GM23338 (cell line): ENCODE measurements at regions not wholly inside any gene's neighbourhood (a gene's known extent, or its start where the extent isn't known, plus 50 kb on each side); places are given as distances from the start of the nearest gene placed in this dataset.

Source experiments
- ATAC-seq: fragments of 200-7000 bp; cut with Tn5 transposase; 3 replicates; pipeline ENCODE4 v1.9.1; 2020
- DNase-seq: peaks from one replicate; pipeline ENCODE4 v3.0.0-alpha.2; 2015; ENCODE audit warnings: low spot score
- H2AFZ ChIP-seq: fragments of 200-600 bp; sonication (generic); 2 replicates; pipeline ENCODE4 v1.8.0; 2016; ENCODE audit warnings: antibody characterized with exemption, mild to moderate bottlenecking, moderate library complexity
- H3F3A ChIP-seq: fragments of 200-600 bp; sonication (generic); replicated peaks from 2 replicates; pipeline ENCODE4 v1.8.0; 2017; ENCODE audit warnings: antibody characterized with exemption, mixed run types, low read depth
- H3K27ac ChIP-seq: fragments of 200-600 bp; sonication (generic); 2 replicates; pipeline ENCODE4 v1.6.1; 2016; ENCODE audit warnings: low read depth
- H3K27me3 ChIP-seq: fragments of 200-600 bp; sonication (generic); 2 replicates; pipeline ENCODE4 v1.8.0; 2016; ENCODE audit warnings: mild to moderate bottlenecking, mixed run types, moderate library complexity; ENCODE audit not compliant: insufficient read depth
- H3K36me3 ChIP-seq: fragments of 200-600 bp; sonication (generic); 2 replicates; pipeline ENCODE4 v1.8.0; 2016; ENCODE audit warnings: mild to moderate bottlenecking; ENCODE audit not compliant: insufficient read depth
- H3K4me1 ChIP-seq: fragments of 200-600 bp; sonication (generic); 2 replicates; pipeline ENCODE4 v1.8.0; 2016; ENCODE audit warnings: mild to moderate bottlenecking, moderate library complexity; ENCODE audit not compliant: insufficient read depth
- H3K4me2 ChIP-seq: fragments of 200-600 bp; sonication (generic); 2 replicates; pipeline ENCODE4 v1.7.1; 2017; ENCODE audit warnings: mixed run types
- H3K4me3 ChIP-seq: fragments of 200-600 bp; sonication (generic); 2 replicates; pipeline ENCODE4 v1.6.1; 2016; ENCODE audit warnings: mixed run types
- H3K79me2 ChIP-seq: fragments of 200-600 bp; sonication (generic); replicated peaks from 2 replicates; pipeline ENCODE4 v1.8.0; 2017; ENCODE audit warnings: mild to moderate bottlenecking; ENCODE audit not compliant: insufficient read depth
- H3K9me2 ChIP-seq: fragments of 200-600 bp; sonication (generic); 2 replicates; pipeline ENCODE4 v1.8.0; 2017; ENCODE audit not compliant: insufficient read depth
- H4K20me1 ChIP-seq: fragments of 200-600 bp; sonication (generic); replicated peaks from 2 replicates; pipeline ENCODE4 v1.8.0; 2017; ENCODE audit warnings: mild to moderate bottlenecking; ENCODE audit not compliant: insufficient read depth
- H3K27ac Mint-ChIP-seq: 2 replicates; pipeline ENCODE4 v1.8.0; 2020; ENCODE audit warnings: inconsistent platforms, mild to moderate bottlenecking, moderate library complexity, mixed read lengths
- H3K27me3 Mint-ChIP-seq: 3 replicates; pipeline ENCODE4 v1.8.0; 2022; ENCODE audit warnings: low read depth, mild to moderate bottlenecking, moderate library complexity, mixed read lengths, inconsistent platforms; ENCODE audit not compliant: insufficient read depth, poor library complexity
- H3K36me3 Mint-ChIP-seq: 3 replicates; pipeline ENCODE4 v1.8.0; 2021; ENCODE audit warnings: low read depth, mild to moderate bottlenecking, inconsistent platforms, moderate library complexity, mixed read lengths
- H3K4me1 Mint-ChIP-seq: 3 replicates; pipeline ENCODE4 v1.8.0; 2020; ENCODE audit warnings: mild to moderate bottlenecking, inconsistent platforms, mixed read lengths
- H3K4me3 Mint-ChIP-seq: 3 replicates; pipeline ENCODE4 v1.8.0; 2021; ENCODE audit warnings: moderate library complexity, mild to moderate bottlenecking, inconsistent platforms, mixed read lengths
- H3K9me3 Mint-ChIP-seq: 3 replicates; pipeline ENCODE4 v1.8.0; 2020; ENCODE audit warnings: moderate library complexity, mild to moderate bottlenecking, inconsistent platforms, mixed read lengths
- CREB1 ChIP-seq: fragments of 250-450 bp; sonication (Bioruptor Pico); IDR thresholded peaks from 2 replicates; pipeline ENCODE4 v1.5.0; 2020; ENCODE audit warnings: low read depth, mild to moderate bottlenecking, moderate library complexity
- EZH2 ChIP-seq: fragments of 200-600 bp; sonication (generic); IDR thresholded peaks from one replicate; pipeline ENCODE4 v1.8.0; 2017; ENCODE audit warnings: antibody characterized with exemption, mild to moderate bottlenecking, low read depth; ENCODE audit not compliant: unreplicated experiment
- EZH2phosphoT487 ChIP-seq: fragments of 200-600 bp; sonication (generic); IDR thresholded peaks from one replicate; pipeline ENCODE4 v1.8.1; 2018; ENCODE audit warnings: antibody characterized with exemption; ENCODE audit not compliant: unreplicated experiment
- JUNB ChIP-seq: IDR thresholded peaks from one replicate; pipeline ENCODE4 v1.6.1; 2016; ENCODE audit warnings: antibody characterized with exemption; ENCODE audit not compliant: unreplicated experiment
- NANOG ChIP-seq: IDR thresholded peaks from 2 replicates; pipeline ENCODE4 v1.6.1; 2016; ENCODE audit warnings: antibody characterized with exemption, borderline replicate concordance
- POLR2AphosphoS5 ChIP-seq: IDR thresholded peaks from 2 replicates; pipeline ENCODE4 v1.6.1; 2016; ENCODE audit warnings: antibody characterized with exemption, low read depth
- STAT1 ChIP-seq: IDR thresholded peaks from one replicate; pipeline ENCODE4 v1.6.1; 2016; ENCODE audit warnings: antibody characterized with exemption; ENCODE audit not compliant: unreplicated experiment
- ZNF114 ChIP-seq: fragments of 250-450 bp; sonication (Bioruptor Pico); IDR thresholded peaks from 2 replicates; pipeline ENCODE4 v1.5.0; 2020; ENCODE audit warnings: mild to moderate bottlenecking, moderate library complexity
- ZNF331 ChIP-seq: fragments of 250-450 bp; sonication (Bioruptor Pico); IDR thresholded peaks from 2 replicates; pipeline ENCODE4 v1.5.0; 2020; ENCODE audit warnings: low read depth, mild to moderate bottlenecking, moderate library complexity
- TF ChIP-seq, protein P1 (sequence below), 2 experiments: fragments of 200-600 bp in 1 of 2; sonication (generic) in 1 of 2; conservative IDR thresholded peaks; 2 replicates each; pipeline versions ENCODE4 v1.5.1 to v1.6.1; 2016 to 2017; ENCODE audit warnings: antibody characterized with exemption in 2 of 2, low read depth in 2 of 2, mild to moderate bottlenecking in 2 of 2, moderate library complexity in 1 of 2
- TF ChIP-seq, protein P2 (sequence below): fragments of 250-450 bp; sonication (Bioruptor Pico); IDR thresholded peaks from 2 replicates; pipeline ENCODE4 v1.5.0; 2020; ENCODE audit warnings: mild to moderate bottlenecking, moderate library complexity
- TF ChIP-seq, protein P3 (sequence below): IDR thresholded peaks from one replicate; pipeline ENCODE4 v1.6.1; 2018; ENCODE audit warnings: antibody characterized with exemption; ENCODE audit not compliant: unreplicated experiment
- TF ChIP-seq, protein P4 (sequence below): IDR thresholded peaks from 2 replicates; pipeline ENCODE4 v1.6.1; 2016; ENCODE audit warnings: antibody characterized with exemption

DNA sequence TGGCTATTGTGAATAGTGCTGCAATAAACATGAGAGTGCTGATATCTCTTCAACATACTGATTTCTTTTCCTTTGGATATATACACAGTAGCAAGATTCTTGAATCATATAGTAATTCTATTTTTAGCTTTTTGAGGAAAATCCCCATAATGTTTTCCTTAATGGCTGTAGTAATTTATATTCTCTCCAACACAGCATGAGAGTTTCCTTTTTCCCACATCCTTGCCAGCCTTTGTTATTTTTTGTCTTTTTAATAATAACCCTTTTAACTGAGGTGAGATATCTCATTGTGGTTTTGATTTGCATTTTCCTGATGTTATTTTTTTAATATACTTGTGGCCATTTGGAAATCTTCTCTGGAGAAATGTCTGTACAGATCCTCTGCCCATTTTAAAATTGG lies 132.6 kb downstream of the PRL start:
- peaks cover 68% of the 10 kb centered on the region for H3K36me3 Mint-ChIP-seq
- peaks cover 11% of the 10 kb centered on the region for H3K79me2 ChIP-seq
- ATAC-seq (no peak), DNase-seq (no peak)
- H4K20me1 ChIP-seq: no peaks in the 10 kb centered on the region
- H3K27me3 Mint-ChIP-seq: no peaks in the 10 kb centered on the region
- H3F3A ChIP-seq: no peaks in the 10 kb centered on the region
- no peaks in the 10 kb centered on the region for H3K27me3 ChIP-seq
- H3K36me3 ChIP-seq: 0 out of 2 replicates have a peak, but pooled peaks cover 7% of the 10 kb centered on the region
- H3K9me2 ChIP-seq: no peaks in the 10 kb centered on the region
- no peak overlapping the region for H3K4me3 Mint-ChIP-seq
- H3K4me1 ChIP-seq: no peaks in the 10 kb centered on the region
- no peak overlapping the region for H3K27ac ChIP-seq
- no peak overlapping the region for H3K4me3 ChIP-seq
- H3K27ac Mint-ChIP-seq: no peak overlapping the region
- H3K9me3 Mint-ChIP-seq: peaks cover 58% of the 10 kb centered on the region
- no peak overlapping the region for H3K4me2 ChIP-seq
- H2AFZ ChIP-seq: no peak overlapping the region
- H3K4me1 Mint-ChIP-seq: no peaks in the 10 kb centered on the region
- TF ChIP-seq CREB1 (CRISPR knock-in tag) (no peak), POLR2AphosphoS5 (no peak), ZNF114 (CRISPR knock-in tag) (no peak), EZH2 (no peak), NANOG (no peak), JUNB (no peak), ZNF331 (no peak), EZH2phosphoT487 (no peak), STAT1 (no peak)
- TF ChIP-seq, protein P1, sequence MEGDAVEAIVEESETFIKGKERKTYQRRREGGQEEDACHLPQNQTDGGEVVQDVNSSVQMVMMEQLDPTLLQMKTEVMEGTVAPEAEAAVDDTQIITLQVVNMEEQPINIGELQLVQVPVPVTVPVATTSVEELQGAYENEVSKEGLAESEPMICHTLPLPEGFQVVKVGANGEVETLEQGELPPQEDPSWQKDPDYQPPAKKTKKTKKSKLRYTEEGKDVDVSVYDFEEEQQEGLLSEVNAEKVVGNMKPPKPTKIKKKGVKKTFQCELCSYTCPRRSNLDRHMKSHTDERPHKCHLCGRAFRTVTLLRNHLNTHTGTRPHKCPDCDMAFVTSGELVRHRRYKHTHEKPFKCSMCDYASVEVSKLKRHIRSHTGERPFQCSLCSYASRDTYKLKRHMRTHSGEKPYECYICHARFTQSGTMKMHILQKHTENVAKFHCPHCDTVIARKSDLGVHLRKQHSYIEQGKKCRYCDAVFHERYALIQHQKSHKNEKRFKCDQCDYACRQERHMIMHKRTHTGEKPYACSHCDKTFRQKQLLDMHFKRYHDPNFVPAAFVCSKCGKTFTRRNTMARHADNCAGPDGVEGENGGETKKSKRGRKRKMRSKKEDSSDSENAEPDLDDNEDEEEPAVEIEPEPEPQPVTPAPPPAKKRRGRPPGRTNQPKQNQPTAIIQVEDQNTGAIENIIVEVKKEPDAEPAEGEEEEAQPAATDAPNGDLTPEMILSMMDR (conservative IDR thresholded peaks at IDR 0.05; ENCODE audit: low read depth in 2 of 2): no peak
- TF ChIP-seq, protein P2, sequence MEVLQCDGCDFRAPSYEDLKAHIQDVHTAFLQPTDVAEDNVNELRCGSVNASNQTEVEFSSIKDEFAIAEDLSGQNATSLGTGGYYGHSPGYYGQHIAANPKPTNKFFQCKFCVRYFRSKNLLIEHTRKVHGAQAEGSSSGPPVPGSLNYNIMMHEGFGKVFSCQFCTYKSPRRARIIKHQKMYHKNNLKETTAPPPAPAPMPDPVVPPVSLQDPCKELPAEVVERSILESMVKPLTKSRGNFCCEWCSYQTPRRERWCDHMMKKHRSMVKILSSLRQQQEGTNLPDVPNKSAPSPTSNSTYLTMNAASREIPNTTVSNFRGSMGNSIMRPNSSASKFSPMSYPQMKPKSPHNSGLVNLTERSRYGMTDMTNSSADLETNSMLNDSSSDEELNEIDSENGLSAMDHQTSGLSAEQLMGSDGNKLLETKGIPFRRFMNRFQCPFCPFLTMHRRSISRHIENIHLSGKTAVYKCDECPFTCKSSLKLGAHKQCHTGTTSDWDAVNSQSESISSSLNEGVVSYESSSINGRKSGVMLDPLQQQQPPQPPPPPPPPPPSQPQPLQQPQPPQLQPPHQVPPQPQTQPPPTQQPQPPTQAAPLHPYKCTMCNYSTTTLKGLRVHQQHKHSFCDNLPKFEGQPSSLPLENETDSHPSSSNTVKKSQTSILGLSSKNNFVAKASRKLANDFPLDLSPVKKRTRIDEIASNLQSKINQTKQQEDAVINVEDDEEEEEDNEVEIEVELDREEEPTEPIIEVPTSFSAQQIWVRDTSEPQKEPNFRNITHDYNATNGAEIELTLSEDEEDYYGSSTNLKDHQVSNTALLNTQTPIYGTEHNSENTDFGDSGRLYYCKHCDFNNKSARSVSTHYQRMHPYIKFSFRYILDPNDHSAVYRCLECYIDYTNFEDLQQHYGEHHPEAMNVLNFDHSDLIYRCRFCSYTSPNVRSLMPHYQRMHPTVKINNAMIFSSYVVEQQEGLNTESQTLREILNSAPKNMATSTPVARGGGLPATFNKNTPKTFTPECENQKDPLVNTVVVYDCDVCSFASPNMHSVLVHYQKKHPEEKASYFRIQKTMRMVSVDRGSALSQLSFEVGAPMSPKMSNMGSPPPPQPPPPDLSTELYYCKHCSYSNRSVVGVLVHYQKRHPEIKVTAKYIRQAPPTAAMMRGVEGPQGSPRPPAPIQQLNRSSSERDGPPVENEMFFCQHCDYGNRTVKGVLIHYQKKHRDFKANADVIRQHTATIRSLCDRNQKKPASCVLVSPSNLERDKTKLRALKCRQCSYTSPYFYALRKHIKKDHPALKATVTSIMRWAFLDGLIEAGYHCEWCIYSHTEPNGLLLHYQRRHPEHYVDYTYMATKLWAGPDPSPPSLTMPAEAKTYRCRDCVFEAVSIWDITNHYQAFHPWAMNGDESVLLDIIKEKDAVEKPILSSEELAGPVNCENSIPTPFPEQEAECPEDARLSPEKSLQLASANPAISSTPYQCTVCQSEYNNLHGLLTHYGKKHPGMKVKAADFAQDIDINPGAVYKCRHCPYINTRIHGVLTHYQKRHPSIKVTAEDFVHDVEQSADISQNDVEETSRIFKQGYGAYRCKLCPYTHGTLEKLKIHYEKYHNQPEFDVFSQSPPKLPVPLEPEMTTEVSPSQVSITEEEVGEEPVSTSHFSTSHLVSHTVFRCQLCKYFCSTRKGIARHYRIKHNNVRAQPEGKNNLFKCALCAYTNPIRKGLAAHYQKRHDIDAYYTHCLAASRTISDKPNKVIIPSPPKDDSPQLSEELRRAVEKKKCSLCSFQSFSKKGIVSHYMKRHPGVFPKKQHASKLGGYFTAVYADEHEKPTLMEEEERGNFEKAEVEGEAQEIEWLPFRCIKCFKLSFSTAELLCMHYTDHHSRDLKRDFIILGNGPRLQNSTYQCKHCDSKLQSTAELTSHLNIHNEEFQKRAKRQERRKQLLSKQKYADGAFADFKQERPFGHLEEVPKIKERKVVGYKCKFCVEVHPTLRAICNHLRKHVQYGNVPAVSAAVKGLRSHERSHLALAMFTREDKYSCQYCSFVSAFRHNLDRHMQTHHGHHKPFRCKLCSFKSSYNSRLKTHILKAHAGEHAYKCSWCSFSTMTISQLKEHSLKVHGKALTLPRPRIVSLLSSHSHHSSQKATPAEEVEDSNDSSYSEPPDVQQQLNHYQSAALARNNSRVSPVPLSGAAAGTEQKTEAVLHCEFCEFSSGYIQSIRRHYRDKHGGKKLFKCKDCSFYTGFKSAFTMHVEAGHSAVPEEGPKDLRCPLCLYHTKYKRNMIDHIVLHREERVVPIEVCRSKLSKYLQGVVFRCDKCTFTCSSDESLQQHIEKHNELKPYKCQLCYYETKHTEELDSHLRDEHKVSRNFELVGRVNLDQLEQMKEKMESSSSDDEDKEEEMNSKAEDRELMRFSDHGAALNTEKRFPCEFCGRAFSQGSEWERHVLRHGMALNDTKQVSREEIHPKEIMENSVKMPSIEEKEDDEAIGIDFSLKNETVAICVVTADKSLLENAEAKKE (CRISPR knock-in tag): no peak
- TF ChIP-seq, protein P3, sequence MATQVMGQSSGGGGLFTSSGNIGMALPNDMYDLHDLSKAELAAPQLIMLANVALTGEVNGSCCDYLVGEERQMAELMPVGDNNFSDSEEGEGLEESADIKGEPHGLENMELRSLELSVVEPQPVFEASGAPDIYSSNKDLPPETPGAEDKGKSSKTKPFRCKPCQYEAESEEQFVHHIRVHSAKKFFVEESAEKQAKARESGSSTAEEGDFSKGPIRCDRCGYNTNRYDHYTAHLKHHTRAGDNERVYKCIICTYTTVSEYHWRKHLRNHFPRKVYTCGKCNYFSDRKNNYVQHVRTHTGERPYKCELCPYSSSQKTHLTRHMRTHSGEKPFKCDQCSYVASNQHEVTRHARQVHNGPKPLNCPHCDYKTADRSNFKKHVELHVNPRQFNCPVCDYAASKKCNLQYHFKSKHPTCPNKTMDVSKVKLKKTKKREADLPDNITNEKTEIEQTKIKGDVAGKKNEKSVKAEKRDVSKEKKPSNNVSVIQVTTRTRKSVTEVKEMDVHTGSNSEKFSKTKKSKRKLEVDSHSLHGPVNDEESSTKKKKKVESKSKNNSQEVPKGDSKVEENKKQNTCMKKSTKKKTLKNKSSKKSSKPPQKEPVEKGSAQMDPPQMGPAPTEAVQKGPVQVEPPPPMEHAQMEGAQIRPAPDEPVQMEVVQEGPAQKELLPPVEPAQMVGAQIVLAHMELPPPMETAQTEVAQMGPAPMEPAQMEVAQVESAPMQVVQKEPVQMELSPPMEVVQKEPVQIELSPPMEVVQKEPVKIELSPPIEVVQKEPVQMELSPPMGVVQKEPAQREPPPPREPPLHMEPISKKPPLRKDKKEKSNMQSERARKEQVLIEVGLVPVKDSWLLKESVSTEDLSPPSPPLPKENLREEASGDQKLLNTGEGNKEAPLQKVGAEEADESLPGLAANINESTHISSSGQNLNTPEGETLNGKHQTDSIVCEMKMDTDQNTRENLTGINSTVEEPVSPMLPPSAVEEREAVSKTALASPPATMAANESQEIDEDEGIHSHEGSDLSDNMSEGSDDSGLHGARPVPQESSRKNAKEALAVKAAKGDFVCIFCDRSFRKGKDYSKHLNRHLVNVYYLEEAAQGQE: no peak
- TF ChIP-seq, protein P4, sequence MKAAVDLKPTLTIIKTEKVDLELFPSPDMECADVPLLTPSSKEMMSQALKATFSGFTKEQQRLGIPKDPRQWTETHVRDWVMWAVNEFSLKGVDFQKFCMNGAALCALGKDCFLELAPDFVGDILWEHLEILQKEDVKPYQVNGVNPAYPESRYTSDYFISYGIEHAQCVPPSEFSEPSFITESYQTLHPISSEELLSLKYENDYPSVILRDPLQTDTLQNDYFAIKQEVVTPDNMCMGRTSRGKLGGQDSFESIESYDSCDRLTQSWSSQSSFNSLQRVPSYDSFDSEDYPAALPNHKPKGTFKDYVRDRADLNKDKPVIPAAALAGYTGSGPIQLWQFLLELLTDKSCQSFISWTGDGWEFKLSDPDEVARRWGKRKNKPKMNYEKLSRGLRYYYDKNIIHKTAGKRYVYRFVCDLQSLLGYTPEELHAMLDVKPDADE: no peak
